Tibial nerve (tissue), 4 donors: ENCODE measurements at regions not wholly inside any gene's neighbourhood (a gene's known extent, or its start where the extent isn't known, plus 50 kb on each side); places are given as distances from the start of the nearest gene placed in this dataset.

Source experiments
- DNase-seq, 2 donors: peaks; one replicate each; pipeline ENCODE4 v3.0.0-alpha.2; 2019; ENCODE audit warnings: low spot score in 2 of 2
- H3K27ac ChIP-seq, 4 donors: fragments of 200-600 bp; sonication (generic) in 3 of 4; one replicate each; pipeline ENCODE4 v1.5.1; 2017 to 2019; ENCODE audit warnings: mild to moderate bottlenecking in 1 of 4
- H3K27me3 ChIP-seq, 2 donors: fragments of 200-600 bp; sonication (generic) in 1 of 2; one replicate each; pipeline versions ENCODE4 v1.5.1 to v1.6.0; 2017 to 2019
- H3K36me3 ChIP-seq, 3 donors: fragments of 200-600 bp; sonication (generic); one replicate each; pipeline ENCODE4 v1.5.1; 2018 to 2019
- H3K4me1 ChIP-seq, 4 donors: fragments of 200-600 bp; sonication (generic) in 3 of 4; one replicate each; pipeline ENCODE4 v1.5.1; 2017 to 2019
- H3K4me3 ChIP-seq, 4 donors: fragments of 200-600 bp; sonication (generic) in 3 of 4; one replicate each; pipeline ENCODE4 v1.5.1; 2017 to 2019; ENCODE audit warnings: mild to moderate bottlenecking in 1 of 4, moderate library complexity in 1 of 4
- H3K9me3 ChIP-seq, 4 donors: fragments of 200-600 bp; sonication (generic) in 3 of 4; one replicate each; pipeline ENCODE4 v1.5.1; 2017 to 2019
- EP300 ChIP-seq, 2 donors: sonication (generic); formaldehyde crosslinking; IDR thresholded peaks; one replicate each; pipeline ENCODE4 v1.6.1; 2017; ENCODE audit warnings: antibody characterized with exemption in 2 of 2, mild to moderate bottlenecking in 1 of 2
- POLR2A ChIP-seq, 2 donors: fragments of 450-650 bp; IDR thresholded peaks; one replicate each; pipeline ENCODE4 v1.6.1; 2017; ENCODE audit warnings: antibody characterized with exemption in 2 of 2, mild to moderate bottlenecking in 2 of 2, moderate library complexity in 2 of 2
- WGBS, 2 donors: methylation state at CpG; one replicate each; pipeline ENCODE4 v1.1.5; 2018; 5-methylcytosine and 5-hydroxymethylcytosine counted together
- TF ChIP-seq, protein P1 (sequence below), 5 experiments: fragments of 200-600 bp in 3 of 5; fragments of 450-650 bp in 2 of 5; sonication (generic) in 3 of 5; IDR thresholded peaks; one replicate each; pipeline ENCODE4 v1.5.1; 2016 to 2019; ENCODE audit warnings: antibody characterized with exemption in 5 of 5, mild to moderate bottlenecking in 3 of 5, moderate library complexity in 2 of 5

DNA sequence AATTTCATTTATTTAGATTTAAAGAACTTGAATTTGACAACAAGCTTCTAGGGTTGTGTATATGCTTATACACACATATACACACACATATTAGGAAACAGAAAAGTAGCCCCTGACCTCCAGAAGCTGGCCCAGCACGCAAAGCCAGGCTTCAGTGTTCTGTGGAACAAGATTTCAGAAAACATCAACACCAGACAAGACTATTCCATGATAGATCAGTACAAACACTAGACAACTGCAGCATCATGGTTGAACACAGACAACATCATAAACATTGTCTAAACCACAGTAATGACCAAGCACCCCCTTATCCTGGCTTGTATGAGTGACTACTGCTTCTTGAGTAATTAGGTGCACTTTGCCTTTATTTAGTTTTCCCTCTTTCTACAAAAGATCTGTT, 457.6 kb downstream of the TMEM182 start:
- Histone ChIP-seq H3K4me3 (no peak overlapping the region), H3K4me1 (no peaks in the 10 kb centered on the region), H3K36me3 (no peaks in the 10 kb centered on the region), H3K27me3 (no peaks in the 10 kb centered on the region), H3K27ac (no peak overlapping the region), H3K9me3 (peaks cover 0 to 5% (median 0%) of the 10 kb centered on the region in 4 donors)
- TF ChIP-seq, protein P1, sequence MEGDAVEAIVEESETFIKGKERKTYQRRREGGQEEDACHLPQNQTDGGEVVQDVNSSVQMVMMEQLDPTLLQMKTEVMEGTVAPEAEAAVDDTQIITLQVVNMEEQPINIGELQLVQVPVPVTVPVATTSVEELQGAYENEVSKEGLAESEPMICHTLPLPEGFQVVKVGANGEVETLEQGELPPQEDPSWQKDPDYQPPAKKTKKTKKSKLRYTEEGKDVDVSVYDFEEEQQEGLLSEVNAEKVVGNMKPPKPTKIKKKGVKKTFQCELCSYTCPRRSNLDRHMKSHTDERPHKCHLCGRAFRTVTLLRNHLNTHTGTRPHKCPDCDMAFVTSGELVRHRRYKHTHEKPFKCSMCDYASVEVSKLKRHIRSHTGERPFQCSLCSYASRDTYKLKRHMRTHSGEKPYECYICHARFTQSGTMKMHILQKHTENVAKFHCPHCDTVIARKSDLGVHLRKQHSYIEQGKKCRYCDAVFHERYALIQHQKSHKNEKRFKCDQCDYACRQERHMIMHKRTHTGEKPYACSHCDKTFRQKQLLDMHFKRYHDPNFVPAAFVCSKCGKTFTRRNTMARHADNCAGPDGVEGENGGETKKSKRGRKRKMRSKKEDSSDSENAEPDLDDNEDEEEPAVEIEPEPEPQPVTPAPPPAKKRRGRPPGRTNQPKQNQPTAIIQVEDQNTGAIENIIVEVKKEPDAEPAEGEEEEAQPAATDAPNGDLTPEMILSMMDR (IDR thresholded peaks at IDR 0.05) = no peak
- TF ChIP-seq POLR2A (IDR thresholded peaks at IDR 0.05) (no peak), EP300 (IDR thresholded peaks at IDR 0.05) (no peak)
- 88 to 92% methylated on average over 1 of the region's 1 CpG for WGBS, 2 donors
- DNase-seq = no peak

DNA sequence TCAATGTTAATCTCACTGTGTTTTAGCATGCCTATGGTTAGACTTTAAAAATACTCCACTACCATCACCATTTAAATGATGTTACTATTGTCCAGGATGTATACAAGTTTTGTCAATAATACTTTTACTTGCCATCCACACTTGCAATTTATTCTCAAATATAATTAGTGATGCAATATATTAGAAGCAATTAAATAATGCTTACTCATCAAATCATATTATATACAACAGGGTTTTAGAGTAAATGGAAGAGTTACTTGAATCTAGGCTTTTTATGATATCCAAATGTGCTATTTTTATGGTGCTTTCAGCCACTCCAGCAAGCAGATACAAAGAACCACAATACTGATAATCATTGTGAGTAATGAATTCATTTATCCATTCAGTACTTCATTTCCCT, 461.1 kb downstream of the TMEM182 start:
- no peaks in the 10 kb centered on the region for H3K9me3 ChIP-seq
- no peak overlapping the region for H3K27ac ChIP-seq
- no peaks in the 10 kb centered on the region for H3K4me1 ChIP-seq
- H3K36me3 ChIP-seq = no peaks in the 10 kb centered on the region
- TF ChIP-seq POLR2A (IDR thresholded peaks at IDR 0.05) = no peak
- TF ChIP-seq EP300 (IDR thresholded peaks at IDR 0.05) = no peak
- TF ChIP-seq, protein P1 (IDR thresholded peaks at IDR 0.05) = no peak
- DNase-seq = no peak
- H3K27me3 ChIP-seq = no peaks in the 10 kb centered on the region
- no peak overlapping the region for H3K4me3 ChIP-seq

DNA sequence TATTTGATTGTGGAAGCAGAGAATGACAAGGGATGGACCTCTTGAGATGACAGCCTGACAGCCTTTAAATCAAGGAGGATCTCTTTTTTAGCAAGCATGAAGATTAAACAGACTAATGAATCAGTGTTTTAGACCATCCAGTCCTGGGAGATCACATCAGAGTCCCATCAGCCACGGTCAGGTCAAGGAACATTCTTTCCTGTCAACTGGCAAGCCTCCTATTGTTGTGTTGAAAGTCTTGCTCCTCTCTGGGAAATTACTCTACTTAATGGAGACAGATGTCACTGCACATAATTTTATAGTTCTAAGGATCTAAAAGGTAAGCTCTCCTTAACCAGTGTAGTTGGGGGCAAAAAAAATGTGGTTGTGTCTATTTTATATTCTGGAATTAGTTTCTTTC, 469.0 kb downstream of the TMEM182 start:
- TF ChIP-seq POLR2A (IDR thresholded peaks at IDR 0.05) = no peak

DNA sequence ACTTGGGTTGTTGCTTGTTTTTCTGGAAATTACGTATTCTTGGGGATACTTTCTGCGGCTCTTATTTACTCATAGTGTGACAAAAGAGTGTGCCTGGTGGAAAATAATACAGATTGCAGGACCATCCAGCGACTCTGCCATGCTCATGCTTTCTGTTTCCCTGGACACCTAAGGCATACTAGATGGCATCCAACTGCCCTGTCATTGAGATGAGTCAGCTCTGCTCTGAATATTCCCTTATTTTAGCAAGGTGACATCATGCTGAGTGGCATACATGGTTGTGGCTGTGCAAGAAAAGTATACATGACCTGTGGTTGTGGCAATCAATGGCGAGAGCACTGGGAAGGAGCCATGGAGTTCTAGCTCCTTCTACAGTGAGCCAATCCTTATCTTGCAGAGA, 471.0 kb downstream of the TMEM182 start:
- 94 to 95% methylated on average over 4 of the region's 4 CpGs for WGBS, 2 donors
- H3K4me1 ChIP-seq = no peaks in the 10 kb centered on the region
- H3K27ac ChIP-seq = no peak overlapping the region
- TF ChIP-seq, protein P1 (IDR thresholded peaks at IDR 0.05) = no peak
- TF ChIP-seq EP300 (IDR thresholded peaks at IDR 0.05) = no peak
- TF ChIP-seq POLR2A (IDR thresholded peaks at IDR 0.05) = no peak
- no peak overlapping the region for H3K4me3 ChIP-seq
- DNase-seq = no peak
- H3K27me3 ChIP-seq = no peaks in the 10 kb centered on the region
- H3K9me3 ChIP-seq = no peaks in the 10 kb centered on the region
- H3K36me3 ChIP-seq = no peaks in the 10 kb centered on the region

More for the DNA sequence above, 469.0 kb downstream of the TMEM182 start:
- H3K4me1 ChIP-seq = no peaks in the 10 kb centered on the region
- H3K9me3 ChIP-seq = no peaks in the 10 kb centered on the region
- no peaks in the 10 kb centered on the region for H3K36me3 ChIP-seq
- 21 to 29% methylated on average over 1 of the region's 1 CpG for WGBS, 2 donors
- H3K27me3 ChIP-seq = no peaks in the 10 kb centered on the region
- no peak for DNase-seq
- no peak overlapping the region for H3K4me3 ChIP-seq
- H3K27ac ChIP-seq = no peak overlapping the region

DNA sequence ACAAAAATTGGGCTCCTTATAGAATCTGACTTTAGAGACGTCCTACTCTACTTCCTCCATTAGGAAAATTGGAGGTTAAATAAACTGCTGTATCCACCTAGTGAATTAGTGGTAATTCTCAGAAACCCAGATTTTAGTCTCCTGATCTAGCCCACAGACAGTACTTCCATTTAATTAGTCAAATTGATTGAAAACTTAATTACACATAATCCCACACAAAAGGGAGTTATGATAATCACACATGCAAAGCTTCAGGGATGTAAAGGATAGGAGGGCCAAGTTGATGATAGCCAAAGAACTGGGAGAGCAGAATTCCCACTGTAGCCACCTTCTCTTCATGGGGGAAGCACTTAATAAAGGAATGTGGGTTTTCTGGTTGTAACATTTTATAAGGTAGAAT, 471.9 kb downstream of the TMEM182 start:
- TF ChIP-seq, protein P1 (IDR thresholded peaks at IDR 0.05) = no peak
- TF ChIP-seq EP300 (IDR thresholded peaks at IDR 0.05) (no peak), POLR2A (IDR thresholded peaks at IDR 0.05) (no peak)
- DNase-seq = no peak
- H3K4me3 ChIP-seq = no peak overlapping the region
- no peaks in the 10 kb centered on the region for H3K4me1 ChIP-seq
- H3K9me3 ChIP-seq = no peaks in the 10 kb centered on the region
- 80 to 83% methylated on average over 1 of the region's 1 CpG for WGBS, 2 donors
- H3K27me3 ChIP-seq = no peaks in the 10 kb centered on the region
- H3K36me3 ChIP-seq = no peaks in the 10 kb centered on the region
- no peak overlapping the region for H3K27ac ChIP-seq

DNA sequence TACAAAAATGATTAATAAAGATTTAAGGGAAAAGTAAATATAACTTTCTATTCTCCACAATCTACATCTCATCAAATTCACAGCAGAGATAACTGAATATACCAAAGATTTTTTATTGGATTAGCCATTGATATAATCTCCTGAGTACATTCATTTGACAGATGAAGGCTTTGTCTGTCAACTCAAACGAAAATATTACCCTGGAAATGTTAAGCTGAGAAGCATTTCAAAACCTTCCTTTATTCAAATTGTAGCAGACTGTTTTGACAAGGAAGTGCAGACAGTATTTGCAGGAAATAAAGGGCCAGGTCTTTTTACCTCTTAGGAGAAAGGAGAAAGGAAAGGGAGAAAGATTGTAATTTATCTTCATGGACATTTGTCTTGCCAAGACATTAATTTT, 473.5 kb downstream of the TMEM182 start:
- no peak overlapping the region for H3K27ac ChIP-seq
- TF ChIP-seq, protein P1 (IDR thresholded peaks at IDR 0.05) = no peak
- no peak for TF ChIP-seq EP300 (IDR thresholded peaks at IDR 0.05)
- TF ChIP-seq POLR2A (IDR thresholded peaks at IDR 0.05) = no peak
- no peak overlapping the region for H3K4me3 ChIP-seq
- H3K9me3 ChIP-seq = no peaks in the 10 kb centered on the region
- no peaks in the 10 kb centered on the region for H3K36me3 ChIP-seq
- no peak for DNase-seq
- H3K27me3 ChIP-seq = no peaks in the 10 kb centered on the region
- WGBS, 2 donors = 35 to 49% methylated on average over 1 of the region's 1 CpG
- no peaks in the 10 kb centered on the region for H3K4me1 ChIP-seq
